ENCODE measurements at regions not wholly inside any gene's neighbourhood (a gene's known extent, or its start where the extent isn't known, plus 50 kb on each side); places are given as distances from the start of the nearest gene placed in this dataset.

DNA sequence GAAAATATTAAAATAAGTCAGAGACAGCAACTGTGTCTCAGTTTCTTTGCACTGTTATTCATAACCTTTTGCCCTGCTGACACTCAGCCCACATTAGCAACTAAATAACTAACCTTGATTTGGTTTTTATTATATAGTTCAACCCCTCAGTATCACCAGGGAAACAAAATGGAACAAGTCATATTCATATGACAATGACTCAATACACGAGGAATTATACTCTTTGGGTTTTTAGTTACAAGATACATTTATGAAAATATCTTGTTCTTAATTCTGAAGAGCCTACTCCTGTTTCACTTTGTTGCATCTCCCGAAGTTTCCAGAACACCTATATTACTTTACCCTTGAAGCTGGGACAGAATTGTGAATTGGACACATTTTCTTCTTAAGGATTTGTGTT lies 845.4 kb downstream of the EFNA5 start:
- no peaks in the 10 kb centered on the region for H3K9me3 ChIP-seq (ENCODE audit: control insufficient read depth, insufficient read depth, low read length)
- DNase-seq (peak; percentile 2), ATAC-seq (ENCODE audit: low read depth) (no peak)
- H3K18ac ChIP-seq (ENCODE audit: low read depth, low read length) = no peak overlapping the region
- no peaks in the 10 kb centered on the region for H3K27me3 ChIP-seq (ENCODE audit: control insufficient read depth, insufficient read depth, low read length)
- no peak overlapping the region for H4K8ac ChIP-seq (ENCODE audit: low read depth in 2 of 2, low read length in 2 of 2)
- WGBS, 2 experiments (ENCODE audit: extremely low coverage in 2 of 2, insufficient read length in 1 of 2) = no CpG with 5 or more reads among the region's 2 CpGs
- no peaks in the 10 kb centered on the region for H3K4me1 ChIP-seq (ENCODE audit: control insufficient read depth, insufficient read depth, low read length)
- H4K91ac ChIP-seq (ENCODE audit: insufficient read depth, low read depth, low read length) = no peak overlapping the region
- no peak overlapping the region for H3K27ac ChIP-seq (ENCODE audit: insufficient read depth, low read length)
- no peak overlapping the region for H3K23ac ChIP-seq (ENCODE audit: low read depth, low read length)
- no peak overlapping the region for H2AFZ ChIP-seq (replicated peaks; ENCODE audit: low read length, poor library complexity)
- no peak overlapping the region for H3K56ac ChIP-seq (ENCODE audit: extremely low read depth, insufficient read depth, low read length)
- H3K9me1 ChIP-seq (ENCODE audit: insufficient read depth, low read length) = no peaks in the 10 kb centered on the region
- no peaks in the 10 kb centered on the region for H3K36me3 ChIP-seq (ENCODE audit: control insufficient read depth, insufficient read depth, low read length)
- no peak overlapping the region for H2BK120ac ChIP-seq (ENCODE audit: low read depth, low read length)
- no peak overlapping the region for H2BK5ac ChIP-seq (ENCODE audit: low read depth, low read length, poor library complexity, severe bottlenecking)
- in situ Hi-C loops (cut with MboI; ENCODE audit: low sequenced_read_pairs) = no loop called here
- H3K14ac ChIP-seq (replicated peaks; ENCODE audit: low read depth, low read length) = no peak overlapping the region
- no peak overlapping the region for H2BK15ac ChIP-seq (ENCODE audit: low read depth, low read length)
- no peaks in the 10 kb centered on the region for H4K20me1 ChIP-seq (ENCODE audit: insufficient read depth, low read length)
- no peak overlapping the region for H3K9ac ChIP-seq (ENCODE audit: low read depth, low read length)
- no peak overlapping the region for H2AK5ac ChIP-seq (ENCODE audit: low read depth, low read length)
- H3K4me3 ChIP-seq (ENCODE audit: insufficient read depth, low read depth, low read length) = no peak overlapping the region
- CTCF ChIA-PET = no interaction called here
- intact Hi-C loops (cut with micrococcal nuclease) = no loop called here
- no peaks in the 10 kb centered on the region for H3K79me1 ChIP-seq (ENCODE audit: low read depth in 1 of 2, low read length in 2 of 2)
- POLR2A ChIA-PET (ENCODE audit: unreplicated experiment) = no interaction called here
- BruUV-seq (replicated peaks) = no TSS peak
- H4K5ac ChIP-seq (ENCODE audit: low read depth, low read length) = no peak overlapping the region
- no peak overlapping the region for H2AK9ac ChIP-seq (replicated peaks; ENCODE audit: low read depth, low read length, poor library complexity)
- no peak overlapping the region for H2BK20ac ChIP-seq (ENCODE audit: low read depth, low read length)
- H3K4ac ChIP-seq (ENCODE audit: low read depth, low read length) = no peak overlapping the region
- dilution Hi-C loops (cut with HindIII; ENCODE audit: low sequenced_read_pairs, unreplicated experiment) = no loop called here
- no peak overlapping the region for H3K4me2 ChIP-seq (ENCODE audit: low read depth, low read length)
- no peak for TF ChIP-seq RCOR1 (IDR thresholded peaks at IDR 0.05; ENCODE audit: insufficient replicate concordance, low read length)
- TF ChIP-seq CEBPB (IDR thresholded peaks at IDR 0.05; ENCODE audit: low read depth, low read length) = no peak
- TF ChIP-seq SMC3 (IDR thresholded peaks at IDR 0.05; ENCODE audit: low read depth, low read length) = no peak
- TF ChIP-seq MAFK (IDR thresholded peaks at IDR 0.05; ENCODE audit: low read depth, low read length) = no peak
- no peak for TF ChIP-seq POLR2A (IDR thresholded peaks at IDR 0.05; ENCODE audit: low read depth, low read length)
- no peak for TF ChIP-seq NFE2L2 (IDR thresholded peaks at IDR 0.05; ENCODE audit: low read depth, low read length)
- no peak for TF ChIP-seq FOS (IDR thresholded peaks at IDR 0.05; ENCODE audit: low read depth, low read length)
- TF ChIP-seq, protein P1, sequence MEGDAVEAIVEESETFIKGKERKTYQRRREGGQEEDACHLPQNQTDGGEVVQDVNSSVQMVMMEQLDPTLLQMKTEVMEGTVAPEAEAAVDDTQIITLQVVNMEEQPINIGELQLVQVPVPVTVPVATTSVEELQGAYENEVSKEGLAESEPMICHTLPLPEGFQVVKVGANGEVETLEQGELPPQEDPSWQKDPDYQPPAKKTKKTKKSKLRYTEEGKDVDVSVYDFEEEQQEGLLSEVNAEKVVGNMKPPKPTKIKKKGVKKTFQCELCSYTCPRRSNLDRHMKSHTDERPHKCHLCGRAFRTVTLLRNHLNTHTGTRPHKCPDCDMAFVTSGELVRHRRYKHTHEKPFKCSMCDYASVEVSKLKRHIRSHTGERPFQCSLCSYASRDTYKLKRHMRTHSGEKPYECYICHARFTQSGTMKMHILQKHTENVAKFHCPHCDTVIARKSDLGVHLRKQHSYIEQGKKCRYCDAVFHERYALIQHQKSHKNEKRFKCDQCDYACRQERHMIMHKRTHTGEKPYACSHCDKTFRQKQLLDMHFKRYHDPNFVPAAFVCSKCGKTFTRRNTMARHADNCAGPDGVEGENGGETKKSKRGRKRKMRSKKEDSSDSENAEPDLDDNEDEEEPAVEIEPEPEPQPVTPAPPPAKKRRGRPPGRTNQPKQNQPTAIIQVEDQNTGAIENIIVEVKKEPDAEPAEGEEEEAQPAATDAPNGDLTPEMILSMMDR (conservative IDR thresholded peaks at IDR 0.05; ENCODE audit: low read depth, low read length) = no peak
- TF ChIP-seq, protein P2, sequence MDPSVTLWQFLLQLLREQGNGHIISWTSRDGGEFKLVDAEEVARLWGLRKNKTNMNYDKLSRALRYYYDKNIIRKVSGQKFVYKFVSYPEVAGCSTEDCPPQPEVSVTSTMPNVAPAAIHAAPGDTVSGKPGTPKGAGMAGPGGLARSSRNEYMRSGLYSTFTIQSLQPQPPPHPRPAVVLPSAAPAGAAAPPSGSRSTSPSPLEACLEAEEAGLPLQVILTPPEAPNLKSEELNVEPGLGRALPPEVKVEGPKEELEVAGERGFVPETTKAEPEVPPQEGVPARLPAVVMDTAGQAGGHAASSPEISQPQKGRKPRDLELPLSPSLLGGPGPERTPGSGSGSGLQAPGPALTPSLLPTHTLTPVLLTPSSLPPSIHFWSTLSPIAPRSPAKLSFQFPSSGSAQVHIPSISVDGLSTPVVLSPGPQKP (IDR thresholded peaks at IDR 0.05; ENCODE audit: borderline replicate concordance, low read depth, low read length) = no peak
- TF ChIP-seq BHLHE40 (IDR thresholded peaks at IDR 0.05; ENCODE audit: low read depth, low read length) = no peak
- no peak for TF ChIP-seq MXI1 (IDR thresholded peaks at IDR 0.05; ENCODE audit: borderline replicate concordance, low read depth, low read length)
- no peak for TF ChIP-seq RAD21 (IDR thresholded peaks at IDR 0.05; ENCODE audit: low read length)
- TF ChIP-seq MAZ (IDR thresholded peaks at IDR 0.05; ENCODE audit: borderline replicate concordance, low read depth, low read length) = no peak
- TF ChIP-seq CHD1 (IDR thresholded peaks at IDR 0.05; ENCODE audit: low read depth, low read length) = no peak

All from IMR-90 (cell line).